GM12891 (cell line): ENCODE measurements at regions not wholly inside any gene's neighbourhood (a gene's known extent, or its start where the extent isn't known, plus 50 kb on each side); places are given as distances from the start of the nearest gene placed in this dataset.
"Not testable (repeated sequence)": the region's sequence is repeated elsewhere in the genome, so short reads cannot be mapped to it uniquely, and the experiment has no call there.

Experiments used
- DNase-seq: peaks from one replicate; pipeline ENCODE4 v3.0.0; 2011; ENCODE audit warnings: low spot score; ENCODE audit not compliant: insufficient read length
- FAIRE-seq: peaks from 2 replicates; lab custom pipeline; 2011; peaks lifted over from hg19 to GRCh38; lab: Jason Lieb, UNC
- PAX5 ChIP-seq: IDR thresholded peaks from 2 replicates; pipeline ENCODE4 v1.6.1; 2011; ENCODE audit warnings: low read length, moderate library complexity, mild to moderate bottlenecking; ENCODE audit not compliant: insufficient read depth, severe bottlenecking
- POLR2A ChIP-seq: IDR thresholded peaks from 2 replicates; pipeline ENCODE4 v1.6.1; 2011; ENCODE audit warnings: low read depth, low read length, control low read depth
- POLR2AphosphoS5 ChIP-seq: IDR thresholded peaks from 2 replicates; pipeline ENCODE4 v1.6.1; 2011; ENCODE audit warnings: low read depth, low read length, control low read depth
- POU2F2 ChIP-seq: IDR thresholded peaks from 2 replicates; pipeline ENCODE4 v1.6.1; 2011; ENCODE audit warnings: low read depth, mild to moderate bottlenecking, control low read depth, low read length, moderate library complexity
- SPI1 ChIP-seq: IDR thresholded peaks from 2 replicates; pipeline ENCODE4 v1.6.1; 2011; ENCODE audit warnings: low read depth, low read length, control low read depth
- TAF1 ChIP-seq: IDR thresholded peaks from 2 replicates; pipeline ENCODE4 v1.6.1; 2011; ENCODE audit warnings: low read depth, low read length, control low read depth

GRCh38 chr11:103800406-103801114 lies 235.9 kb upstream of the DDI1 start:
- FAIRE-seq (no peak), DNase-seq (no peak)
- TF ChIP-seq PAX5, result no peak
- TF ChIP-seq POU2F2, result no peak
- no peak for TF ChIP-seq SPI1
- TF ChIP-seq POLR2A, result no peak
- TF ChIP-seq POLR2AphosphoS5, result no peak
- TF ChIP-seq TAF1, result no peak

DNA sequence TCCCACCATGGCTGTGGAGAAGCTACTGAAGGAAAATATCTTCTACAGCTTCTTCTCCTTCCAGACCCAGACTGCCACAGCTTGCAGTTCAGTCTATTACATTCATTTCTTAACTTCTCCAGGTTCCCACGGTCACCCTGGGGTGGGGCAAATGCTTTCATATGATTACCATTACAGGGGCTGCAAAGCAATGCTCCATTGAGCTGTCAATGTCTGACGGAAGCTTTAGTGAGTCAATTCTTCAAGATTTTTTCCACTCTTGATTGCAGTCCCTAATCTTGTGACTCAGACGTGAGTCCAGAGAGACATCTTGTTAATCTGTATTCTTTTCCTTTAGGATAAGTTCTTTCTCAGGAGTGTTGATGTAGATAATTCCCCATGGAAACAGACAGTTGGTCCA lies 233.4 kb upstream of the DDI1 start:
- TF ChIP-seq SPI1, result no peak
- TF ChIP-seq POLR2AphosphoS5, result no peak
- no peak for TF ChIP-seq POU2F2
- TF ChIP-seq POLR2A, result no peak
- FAIRE-seq (no peak), DNase-seq (no peak)

- TF ChIP-seq POU2F2 (no peak), TAF1 (no peak), PAX5 (no peak), SPI1 (no peak), POLR2AphosphoS5 (no peak), POLR2A (no peak)
- FAIRE-seq, result no peak
- no peak for DNase-seq
Observed at GRCh38 chr11:103805688-103806009, 230.8 kb upstream of the DDI1 start.

DNA sequence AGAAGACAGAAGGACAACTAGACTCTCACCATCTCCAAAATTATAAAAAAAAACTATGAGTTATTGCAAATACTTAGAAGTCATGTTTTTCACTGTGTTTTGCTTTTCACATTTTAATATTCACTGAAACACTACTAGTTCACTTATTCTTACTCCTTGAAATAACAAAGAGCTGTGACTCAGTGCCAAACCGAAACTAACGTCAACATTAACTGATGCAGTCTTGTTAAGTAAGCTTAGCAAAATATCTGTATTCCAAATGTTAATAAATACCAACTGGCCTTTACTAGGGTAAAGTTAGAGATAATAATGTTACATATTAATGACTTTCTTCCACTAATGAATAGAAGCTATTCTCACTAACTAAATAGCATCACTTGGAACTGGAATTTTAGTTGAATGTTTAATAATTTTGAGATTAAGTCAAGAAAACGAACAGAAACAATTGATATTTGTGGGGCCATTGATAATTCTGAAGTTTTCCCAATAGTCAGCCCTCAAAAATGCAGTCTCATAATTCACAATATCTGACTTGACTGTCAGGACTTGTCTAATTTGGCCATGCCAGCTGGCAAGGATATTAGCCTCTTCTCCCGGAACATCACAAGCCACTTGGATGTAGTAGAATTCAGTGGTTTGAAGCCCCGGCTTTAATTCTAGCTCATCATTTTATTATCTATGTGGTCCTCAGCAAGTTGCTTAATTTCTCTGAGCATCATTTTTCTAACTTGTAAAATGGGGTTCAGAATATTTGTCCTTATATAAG lies 230.1 kb upstream of the DDI1 start:
- FAIRE-seq (no peak), DNase-seq (no peak)
- TF ChIP-seq POLR2A (no peak), PAX5 (no peak)

- no peak for TF ChIP-seq SPI1
- FAIRE-seq (no peak), DNase-seq (no peak)
Observed at GRCh38 chr11:103807806-103808205, 228.6 kb upstream of the DDI1 start.

GRCh38 chr11:103808252-103808651 lies 228.2 kb upstream of the DDI1 start:
- no peak for DNase-seq
- no peak for FAIRE-seq
- no peak for TF ChIP-seq POLR2A
- TF ChIP-seq SPI1, result no peak
- TF ChIP-seq TAF1, result no peak
- TF ChIP-seq POLR2AphosphoS5, result no peak
- no peak for TF ChIP-seq POU2F2
- no peak for TF ChIP-seq PAX5

- DNase-seq (no peak), FAIRE-seq (no peak)
- TF ChIP-seq POU2F2, result no peak
- no peak for TF ChIP-seq POLR2A
- no peak for TF ChIP-seq SPI1
- TF ChIP-seq POLR2AphosphoS5, result no peak
- TF ChIP-seq PAX5, result no peak
- TF ChIP-seq TAF1, result no peak
Observed at GRCh38 chr11:103811870-103812455, 224.5 kb upstream of the DDI1 start.

GRCh38 chr11:103812680-103813079 lies 223.8 kb upstream of the DDI1 start:
- TF ChIP-seq POLR2A (no peak), PAX5 (no peak), TAF1 (no peak), SPI1 (no peak), POU2F2 (no peak), POLR2AphosphoS5 (no peak)
- DNase-seq (no peak), FAIRE-seq (no peak)

DNA sequence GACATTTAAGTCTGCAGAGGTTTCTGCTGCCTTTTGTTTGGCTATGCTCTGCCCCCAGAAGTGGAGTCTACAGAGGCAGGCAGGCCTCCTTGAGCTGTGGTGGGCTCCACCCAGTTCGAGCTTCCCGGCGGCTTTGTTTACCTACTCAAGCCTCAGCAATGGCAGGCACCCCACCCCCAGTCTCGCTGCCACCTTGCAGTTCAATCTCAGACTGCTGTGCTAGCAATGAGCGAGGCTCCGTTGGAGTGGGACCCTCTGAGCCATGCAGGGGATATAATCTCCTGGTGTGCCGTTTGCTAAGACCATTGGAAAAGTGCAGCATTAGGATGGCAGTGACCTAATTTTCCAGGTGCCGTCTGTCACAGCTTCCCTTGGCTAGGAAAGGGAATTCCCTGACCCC lies 216.1 kb upstream of the DDI1 start:
- FAIRE-seq, DNase-seq: not testable (repeated sequence)

- no peak for DNase-seq
- TF ChIP-seq PAX5 (no peak), TAF1 (no peak), SPI1 (no peak)
- no peak for FAIRE-seq
Observed at GRCh38 chr11:103824116-103824515, 212.3 kb upstream of the DDI1 start.

DNA sequence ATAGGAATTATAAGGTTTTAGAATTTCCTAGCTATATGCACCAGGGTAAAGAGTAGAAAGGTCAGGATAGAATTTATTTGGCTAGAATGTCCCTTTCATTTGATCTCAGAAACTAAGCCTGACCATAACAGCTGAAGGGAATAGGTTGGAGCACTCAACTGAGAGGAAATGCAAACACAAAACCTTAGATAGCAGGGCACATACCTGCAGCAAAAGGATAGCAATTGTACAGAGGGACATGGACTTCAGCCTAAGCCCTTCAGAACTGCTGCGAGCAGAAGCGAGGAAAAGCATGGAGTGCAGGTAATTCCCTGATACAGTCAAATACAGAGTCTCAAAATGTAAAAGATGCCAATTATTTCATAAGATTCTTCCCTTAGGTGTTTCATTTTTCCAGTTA lies 211.0 kb upstream of the DDI1 start:
- no peak for FAIRE-seq
- no peak for DNase-seq
- TF ChIP-seq TAF1, result no peak
- no peak for TF ChIP-seq PAX5
- TF ChIP-seq POLR2AphosphoS5, result no peak
- no peak for TF ChIP-seq POU2F2
- TF ChIP-seq POLR2A, result no peak
- TF ChIP-seq SPI1, result no peak
